ENCODE measurements at regions not wholly inside any gene's neighbourhood (a gene's known extent, or its start where the extent isn't known, plus 50 kb on each side); places are given as distances from the start of the nearest gene placed in this dataset.
"Not testable (repeated sequence)": the region's sequence is repeated elsewhere in the genome, so short reads cannot be mapped to it uniquely, and the experiment has no call there.

DNA sequence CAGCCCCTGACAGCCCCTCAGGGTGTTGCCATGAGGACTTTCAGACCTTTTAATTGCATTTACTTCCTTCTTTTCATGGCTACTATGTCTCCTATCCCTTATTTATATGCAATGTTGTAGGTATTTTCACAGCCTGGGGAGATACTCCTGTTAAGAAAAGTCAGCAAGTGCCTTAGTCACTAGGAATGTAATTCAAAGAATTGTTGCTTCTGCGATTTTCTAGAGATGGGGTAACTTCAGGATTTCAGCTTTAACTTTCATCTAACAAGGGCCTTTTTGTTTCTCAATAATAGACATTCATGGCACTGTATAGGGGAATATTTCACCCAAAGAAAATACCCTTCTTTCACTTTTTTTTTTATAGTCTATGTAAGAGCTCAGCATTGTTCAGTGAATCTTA, 533.3 kb upstream of the MIS18BP1 start:
- H3K4me3 ChIP-seq (ENCODE audit: insufficient read length, low read depth), result no peak overlapping the region
- peaks cover 28% of the 10 kb centered on the region for H3K9me3 ChIP-seq (ENCODE audit: insufficient read depth, low read length)
- DNase-seq (ENCODE audit: low read depth, low spot score), result no peak
- no peak overlapping the region for H3K9ac ChIP-seq (ENCODE audit: insufficient read length, low read depth)
- TF ChIP-seq YY1 (IDR thresholded peaks at IDR 0.05; ENCODE audit: insufficient read depth, insufficient read length), result no peak
- TF ChIP-seq SUZ12 (IDR thresholded peaks at IDR 0.05; ENCODE audit: extremely low read depth, insufficient read depth, insufficient read length), result no peak
- no peak for TF ChIP-seq ZNF274 (IDR thresholded peaks at IDR 0.05; ENCODE audit: low read depth, low read length)
- H3K4me1 ChIP-seq (ENCODE audit: insufficient read depth, insufficient read length), result no peaks in the 10 kb centered on the region
- H3K36me3 ChIP-seq (ENCODE audit: insufficient read depth, insufficient read length, low read length), result no peaks in the 10 kb centered on the region
- no peaks in the 10 kb centered on the region for H3K27me3 ChIP-seq (ENCODE audit: insufficient read depth, insufficient read length)

DNA sequence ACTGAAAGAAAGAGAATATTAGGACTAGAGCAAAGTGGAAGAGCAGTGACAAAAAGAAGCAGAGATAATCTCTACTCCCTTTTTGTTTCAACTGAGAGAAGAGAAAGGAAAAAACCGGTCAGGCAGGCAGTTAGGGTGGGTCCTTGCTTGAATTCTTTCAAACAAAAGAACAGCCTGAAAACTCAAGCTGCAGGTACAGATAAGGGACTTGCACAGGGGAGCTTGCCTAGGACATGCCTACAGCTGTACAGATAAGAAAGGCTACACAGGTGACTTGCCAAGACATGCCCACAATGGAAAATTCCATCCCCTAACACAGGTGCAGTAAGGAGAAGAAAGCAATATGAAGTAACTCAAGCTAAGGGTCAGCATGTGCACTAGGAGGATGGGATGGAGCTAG, 532.2 kb upstream of the MIS18BP1 start:
- Histone ChIP-seq H3K27me3 (ENCODE audit: insufficient read depth, insufficient read length) (no peaks in the 10 kb centered on the region), H3K9me3 (ENCODE audit: insufficient read depth, low read length) (peaks cover 28% of the 10 kb centered on the region), H3K9ac (ENCODE audit: insufficient read length, low read depth) (no peak overlapping the region), H3K4me1 (ENCODE audit: insufficient read depth, insufficient read length) (no peaks in the 10 kb centered on the region), H3K4me3 (ENCODE audit: insufficient read length, low read depth) (no peak overlapping the region), H3K36me3 (ENCODE audit: insufficient read depth, insufficient read length, low read length) (no peaks in the 10 kb centered on the region)
- DNase-seq (ENCODE audit: low read depth, low spot score), result no peak
- TF ChIP-seq SUZ12 (IDR thresholded peaks at IDR 0.05; ENCODE audit: extremely low read depth, insufficient read depth, insufficient read length) (no peak), YY1 (IDR thresholded peaks at IDR 0.05; ENCODE audit: insufficient read depth, insufficient read length) (no peak), ZNF274 (IDR thresholded peaks at IDR 0.05; ENCODE audit: low read depth, low read length) (no peak)

GRCh38 chr14:45766247-45766646, 513.2 kb upstream of the MIS18BP1 start:
- Histone ChIP-seq H3K27me3 (ENCODE audit: insufficient read depth, insufficient read length) (no peaks in the 10 kb centered on the region), H3K9ac (ENCODE audit: insufficient read length, low read depth) (no peak overlapping the region), H3K4me1 (ENCODE audit: insufficient read depth, insufficient read length) (no peaks in the 10 kb centered on the region), H3K4me3 (ENCODE audit: insufficient read length, low read depth) (no peak overlapping the region), H3K9me3 (ENCODE audit: insufficient read depth, low read length) (no peaks in the 10 kb centered on the region), H3K36me3 (ENCODE audit: insufficient read depth, insufficient read length, low read length) (no peaks in the 10 kb centered on the region)
- no peak for TF ChIP-seq ZNF274 (IDR thresholded peaks at IDR 0.05; ENCODE audit: low read depth, low read length)
- no peak for TF ChIP-seq SUZ12 (IDR thresholded peaks at IDR 0.05; ENCODE audit: extremely low read depth, insufficient read depth, insufficient read length)
- TF ChIP-seq YY1 (IDR thresholded peaks at IDR 0.05; ENCODE audit: insufficient read depth, insufficient read length), result no peak
- DNase-seq (ENCODE audit: low read depth, low spot score), result no peak

DNA sequence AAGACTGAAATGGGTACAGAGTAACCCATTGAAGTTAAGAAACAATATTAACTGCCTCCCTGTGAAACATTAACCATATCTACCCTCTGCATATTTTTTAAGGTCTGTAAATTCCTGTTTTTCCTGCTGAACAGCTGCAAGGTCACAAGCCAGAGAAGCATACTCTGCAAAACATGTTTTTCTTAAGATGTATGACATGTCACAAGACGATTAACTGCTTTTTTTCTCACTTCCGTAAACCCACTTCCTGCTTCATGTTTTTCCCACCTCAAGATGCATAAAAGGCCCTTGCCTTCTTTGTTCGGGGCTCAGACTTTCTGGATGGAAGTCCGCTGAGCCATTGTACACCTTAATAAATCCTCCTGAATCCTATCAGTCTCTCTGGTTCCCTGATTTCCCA, 504.7 kb upstream of the MIS18BP1 start:
- H3K4me3 ChIP-seq (ENCODE audit: insufficient read length, low read depth), result no peak overlapping the region
- DNase-seq (ENCODE audit: low read depth, low spot score), result no peak

DNA sequence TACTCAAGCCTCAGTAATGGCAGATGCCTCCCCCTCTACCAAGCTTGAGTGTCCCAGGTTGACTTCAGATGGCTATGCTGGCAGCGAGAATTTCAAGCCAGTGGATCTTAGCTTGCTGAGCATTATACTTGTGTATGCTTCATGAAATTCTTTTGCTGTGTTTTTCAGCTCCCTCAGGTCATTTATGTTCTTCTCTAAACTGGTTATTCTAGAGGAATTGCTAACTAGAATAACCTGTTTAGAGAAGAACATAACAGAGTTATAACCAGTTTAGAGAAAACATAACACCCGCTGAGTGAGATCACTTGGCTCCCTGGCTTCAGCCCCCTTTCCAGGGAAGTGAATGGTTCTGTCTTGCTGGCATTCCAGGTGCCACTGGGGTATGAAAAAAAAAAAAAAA, 503.4 kb upstream of the MIS18BP1 start:
- H3K9ac ChIP-seq (ENCODE audit: insufficient read length, low read depth); H3K4me1 ChIP-seq (ENCODE audit: insufficient read depth, insufficient read length); H3K27me3 ChIP-seq (ENCODE audit: insufficient read depth, insufficient read length); H3K9me3 ChIP-seq (ENCODE audit: insufficient read depth, low read length); H3K36me3 ChIP-seq (ENCODE audit: insufficient read depth, insufficient read length, low read length); H3K4me3 ChIP-seq (ENCODE audit: insufficient read length, low read depth); DNase-seq (ENCODE audit: low read depth, low spot score): not testable (repeated sequence)

More for the DNA sequence above, 504.7 kb upstream of the MIS18BP1 start:
- Histone ChIP-seq H3K4me1 (ENCODE audit: insufficient read depth, insufficient read length) (no peaks in the 10 kb centered on the region), H3K36me3 (ENCODE audit: insufficient read depth, insufficient read length, low read length) (no peaks in the 10 kb centered on the region), H3K9me3 (ENCODE audit: insufficient read depth, low read length) (no peaks in the 10 kb centered on the region), H3K27me3 (ENCODE audit: insufficient read depth, insufficient read length) (no peaks in the 10 kb centered on the region), H3K9ac (ENCODE audit: insufficient read length, low read depth) (no peak overlapping the region)
- TF ChIP-seq ZNF274 (IDR thresholded peaks at IDR 0.05; ENCODE audit: low read depth, low read length) (no peak), YY1 (IDR thresholded peaks at IDR 0.05; ENCODE audit: insufficient read depth, insufficient read length) (no peak), SUZ12 (IDR thresholded peaks at IDR 0.05; ENCODE audit: extremely low read depth, insufficient read depth, insufficient read length) (no peak)

DNA sequence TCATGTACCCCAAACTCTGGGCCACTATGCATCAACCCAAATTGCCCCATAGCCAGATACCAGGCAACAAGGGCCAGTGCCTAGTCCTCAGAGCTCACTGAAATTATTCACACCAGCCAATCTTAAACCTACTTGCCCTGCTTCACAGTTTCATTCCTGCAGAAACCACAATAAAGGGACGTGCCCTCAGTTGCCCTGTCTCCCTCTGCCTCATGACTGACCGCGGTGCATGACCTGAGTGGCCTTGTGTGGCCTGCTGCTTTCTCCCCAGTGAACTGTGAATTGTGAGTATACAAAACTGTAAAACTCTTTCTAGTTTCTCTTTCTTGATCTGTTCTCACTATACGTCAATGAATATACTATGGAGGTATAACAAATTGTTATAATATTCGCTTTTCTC, 490.9 kb upstream of the MIS18BP1 start:
- Histone ChIP-seq H3K4me3 (ENCODE audit: insufficient read length, low read depth) (no peak overlapping the region), H3K4me1 (ENCODE audit: insufficient read depth, insufficient read length) (no peaks in the 10 kb centered on the region), H3K36me3 (ENCODE audit: insufficient read depth, insufficient read length, low read length) (no peaks in the 10 kb centered on the region), H3K9ac (ENCODE audit: insufficient read length, low read depth) (no peak overlapping the region), H3K9me3 (ENCODE audit: insufficient read depth, low read length) (no peaks in the 10 kb centered on the region), H3K27me3 (ENCODE audit: insufficient read depth, insufficient read length) (no peaks in the 10 kb centered on the region)
- DNase-seq (ENCODE audit: low read depth, low spot score), result no peak
- TF ChIP-seq ZNF274 (IDR thresholded peaks at IDR 0.05; ENCODE audit: low read depth, low read length) (no peak), SUZ12 (IDR thresholded peaks at IDR 0.05; ENCODE audit: extremely low read depth, insufficient read depth, insufficient read length) (no peak), YY1 (IDR thresholded peaks at IDR 0.05; ENCODE audit: insufficient read depth, insufficient read length) (no peak)

DNA sequence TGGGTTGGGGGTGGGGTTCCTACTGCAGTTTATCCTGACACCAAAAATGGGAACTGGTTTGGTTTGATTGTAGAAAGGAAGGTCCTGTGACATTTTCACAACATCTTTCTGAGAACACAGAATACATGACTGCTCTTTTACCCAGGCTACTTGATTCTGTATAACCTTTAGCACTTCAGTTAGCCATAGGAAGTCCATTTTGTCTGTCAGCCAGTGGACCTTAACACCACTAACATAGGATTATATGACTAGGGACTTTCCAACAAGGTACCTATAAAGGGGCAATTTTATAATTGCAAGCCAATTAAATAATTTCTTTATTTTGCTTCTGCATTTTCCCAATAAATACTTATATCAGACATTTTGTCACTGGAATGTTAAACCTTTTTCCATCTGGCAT, 489.2 kb upstream of the MIS18BP1 start:
- no peak overlapping the region for H3K9ac ChIP-seq (ENCODE audit: insufficient read length, low read depth)
- no peaks in the 10 kb centered on the region for H3K36me3 ChIP-seq (ENCODE audit: insufficient read depth, insufficient read length, low read length)
- H3K9me3 ChIP-seq (ENCODE audit: insufficient read depth, low read length), result no peaks in the 10 kb centered on the region
- no peaks in the 10 kb centered on the region for H3K4me1 ChIP-seq (ENCODE audit: insufficient read depth, insufficient read length)
- DNase-seq (ENCODE audit: low read depth, low spot score), result no peak
- TF ChIP-seq ZNF274 (IDR thresholded peaks at IDR 0.05; ENCODE audit: low read depth, low read length) (no peak), YY1 (IDR thresholded peaks at IDR 0.05; ENCODE audit: insufficient read depth, insufficient read length) (no peak), SUZ12 (IDR thresholded peaks at IDR 0.05; ENCODE audit: extremely low read depth, insufficient read depth, insufficient read length) (no peak)
- no peak overlapping the region for H3K4me3 ChIP-seq (ENCODE audit: insufficient read length, low read depth)
- no peaks in the 10 kb centered on the region for H3K27me3 ChIP-seq (ENCODE audit: insufficient read depth, insufficient read length)
